HG02973 (cell line): ENCODE measurements at regions not wholly inside any gene's neighbourhood (a gene's known extent, or its start where the extent isn't known, plus 50 kb on each side); places are given as distances from the start of the nearest gene placed in this dataset.
"Not testable (repeated sequence)": the region's sequence is repeated elsewhere in the genome, so short reads cannot be mapped to it uniquely, and the experiment has no call there.

Experiments used
- ATAC-seq: cut with Tn5 transposase; IDR thresholded peaks from one replicate; pipeline ENCODE4 v1.9.1; 2021; ENCODE audit warnings: moderate library complexity; ENCODE audit not compliant: unreplicated experiment

GRCh38 chr7:149683181-149683580, 90.2 kb downstream of the ZNF467 start:
- ATAC-seq: no peak

- ATAC-seq: no peak
Measured at GRCh38 chr7:149682038-149682437, 91.3 kb downstream of the ZNF467 start.

- no peak for ATAC-seq
Measured at GRCh38 chr7:149681274-149681673, 92.1 kb downstream of the ZNF467 start.

- ATAC-seq: no peak
Measured at GRCh38 chr7:149680331-149681025, 92.9 kb downstream of the ZNF467 start.

GRCh38 chr7:149674728-149675385, 98.5 kb downstream of the ZNF467 start:
- ATAC-seq: not testable (repeated sequence)

GRCh38 chr7:149673006-149673405, 100.4 kb downstream of the ZNF467 start:
- no peak for ATAC-seq

- ATAC-seq: no peak
Measured at GRCh38 chr7:149670288-149670687, 103.1 kb downstream of the ZNF467 start.

GRCh38 chr7:149669121-149669818, 104.1 kb downstream of the ZNF467 start:
- ATAC-seq: no peak

GRCh38 chr7:149666360-149666945, 106.9 kb downstream of the ZNF467 start:
- no peak for ATAC-seq

- ATAC-seq: not testable (repeated sequence)
Measured at GRCh38 chr7:149665618-149666017, 107.8 kb downstream of the ZNF467 start.

GRCh38 chr7:149664666-149665065, 108.7 kb downstream of the ZNF467 start:
- ATAC-seq: no peak

GRCh38 chr7:149664176-149664575, 109.2 kb downstream of the ZNF467 start:
- no peak for ATAC-seq

GRCh38 chr7:149662591-149663095, 110.7 kb downstream of the ZNF467 start:
- ATAC-seq: peak; percentile 95

- ATAC-seq: no peak
Measured at GRCh38 chr7:149655784-149656183, 117.6 kb downstream of the ZNF467 start.

GRCh38 chr7:149654588-149654987, 118.8 kb downstream of the ZNF467 start:
- no peak for ATAC-seq

GRCh38 chr7:149650190-149650589, 123.2 kb downstream of the ZNF467 start:
- not testable (repeated sequence) for ATAC-seq

- no peak for ATAC-seq
Measured at GRCh38 chr7:149644754-149645153, 128.6 kb downstream of the ZNF467 start.

- no peak for ATAC-seq
Measured at GRCh38 chr7:149642589-149642988, 130.8 kb downstream of the ZNF467 start.

- no peak for ATAC-seq
Measured at GRCh38 chr7:149638566-149639320, 134.6 kb downstream of the ZNF467 start.

GRCh38 chr7:149637911-149638565, 135.3 kb downstream of the ZNF467 start:
- ATAC-seq: no peak
